ENCODE measurements at regions not wholly inside any gene's neighbourhood (a gene's known extent, or its start where the extent isn't known, plus 50 kb on each side); places are given as distances from the start of the nearest gene placed in this dataset.

DNA sequence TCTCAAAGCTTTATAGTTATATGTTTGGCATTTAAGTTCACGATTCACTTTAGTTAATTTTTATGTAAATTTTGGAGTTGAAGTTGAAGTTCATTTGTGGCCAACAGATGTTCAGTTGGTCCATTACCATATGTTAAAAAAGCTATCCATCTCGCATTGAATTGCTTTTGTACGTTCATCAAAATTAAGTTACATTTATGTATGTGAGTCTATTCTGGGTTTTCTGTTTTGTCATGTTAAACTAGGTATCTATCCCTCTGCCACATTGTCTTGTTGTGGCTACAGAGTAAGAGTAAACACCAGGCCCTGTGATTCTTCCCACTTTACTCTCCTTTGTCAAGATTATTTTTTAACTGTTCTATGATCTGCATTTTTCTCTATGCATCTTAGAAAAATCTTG, 237.3 kb downstream of the BMP2 start:
- TF ChIP-seq, protein P1, sequence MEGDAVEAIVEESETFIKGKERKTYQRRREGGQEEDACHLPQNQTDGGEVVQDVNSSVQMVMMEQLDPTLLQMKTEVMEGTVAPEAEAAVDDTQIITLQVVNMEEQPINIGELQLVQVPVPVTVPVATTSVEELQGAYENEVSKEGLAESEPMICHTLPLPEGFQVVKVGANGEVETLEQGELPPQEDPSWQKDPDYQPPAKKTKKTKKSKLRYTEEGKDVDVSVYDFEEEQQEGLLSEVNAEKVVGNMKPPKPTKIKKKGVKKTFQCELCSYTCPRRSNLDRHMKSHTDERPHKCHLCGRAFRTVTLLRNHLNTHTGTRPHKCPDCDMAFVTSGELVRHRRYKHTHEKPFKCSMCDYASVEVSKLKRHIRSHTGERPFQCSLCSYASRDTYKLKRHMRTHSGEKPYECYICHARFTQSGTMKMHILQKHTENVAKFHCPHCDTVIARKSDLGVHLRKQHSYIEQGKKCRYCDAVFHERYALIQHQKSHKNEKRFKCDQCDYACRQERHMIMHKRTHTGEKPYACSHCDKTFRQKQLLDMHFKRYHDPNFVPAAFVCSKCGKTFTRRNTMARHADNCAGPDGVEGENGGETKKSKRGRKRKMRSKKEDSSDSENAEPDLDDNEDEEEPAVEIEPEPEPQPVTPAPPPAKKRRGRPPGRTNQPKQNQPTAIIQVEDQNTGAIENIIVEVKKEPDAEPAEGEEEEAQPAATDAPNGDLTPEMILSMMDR (IDR thresholded peaks at IDR 0.05; ENCODE audit: insufficient read depth, low read length, poor library complexity, severe bottlenecking): no peak
- no peak for TF ChIP-seq EZH2phosphoT487 (conservative IDR thresholded peaks at IDR 0.05; ENCODE audit: low read length)
